ENCODE measurements at regions not wholly inside any gene's neighbourhood (a gene's known extent, or its start where the extent isn't known, plus 50 kb on each side); places are given as distances from the start of the nearest gene placed in this dataset.

DNA sequence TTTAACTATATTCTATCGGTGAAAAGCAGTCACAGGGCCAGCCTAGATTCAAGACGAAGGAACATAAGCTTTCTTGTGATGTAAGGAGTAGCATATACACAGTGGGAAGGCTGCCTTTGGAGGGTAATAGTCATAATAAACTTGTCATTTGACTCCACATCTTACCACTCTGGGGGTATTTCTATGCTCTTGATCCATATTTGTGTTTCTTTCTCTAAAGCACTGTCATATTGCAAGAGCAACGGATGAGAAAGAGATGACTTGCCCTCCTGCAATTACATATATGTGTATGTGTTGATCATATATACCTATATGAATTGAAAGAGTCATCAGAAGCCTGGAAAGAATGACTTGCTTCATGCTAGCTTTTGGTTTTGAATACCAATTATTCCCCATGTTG lies 225.4 kb upstream of the HS3ST3A1 start:
- TF ChIP-seq, protein P1, sequence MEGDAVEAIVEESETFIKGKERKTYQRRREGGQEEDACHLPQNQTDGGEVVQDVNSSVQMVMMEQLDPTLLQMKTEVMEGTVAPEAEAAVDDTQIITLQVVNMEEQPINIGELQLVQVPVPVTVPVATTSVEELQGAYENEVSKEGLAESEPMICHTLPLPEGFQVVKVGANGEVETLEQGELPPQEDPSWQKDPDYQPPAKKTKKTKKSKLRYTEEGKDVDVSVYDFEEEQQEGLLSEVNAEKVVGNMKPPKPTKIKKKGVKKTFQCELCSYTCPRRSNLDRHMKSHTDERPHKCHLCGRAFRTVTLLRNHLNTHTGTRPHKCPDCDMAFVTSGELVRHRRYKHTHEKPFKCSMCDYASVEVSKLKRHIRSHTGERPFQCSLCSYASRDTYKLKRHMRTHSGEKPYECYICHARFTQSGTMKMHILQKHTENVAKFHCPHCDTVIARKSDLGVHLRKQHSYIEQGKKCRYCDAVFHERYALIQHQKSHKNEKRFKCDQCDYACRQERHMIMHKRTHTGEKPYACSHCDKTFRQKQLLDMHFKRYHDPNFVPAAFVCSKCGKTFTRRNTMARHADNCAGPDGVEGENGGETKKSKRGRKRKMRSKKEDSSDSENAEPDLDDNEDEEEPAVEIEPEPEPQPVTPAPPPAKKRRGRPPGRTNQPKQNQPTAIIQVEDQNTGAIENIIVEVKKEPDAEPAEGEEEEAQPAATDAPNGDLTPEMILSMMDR (IDR thresholded peaks at IDR 0.05; ENCODE audit: unreplicated experiment): no peak
- Mint-ChIP-seq H3K4me3 (ENCODE audit: unreplicated experiment) (no peak overlapping the region), H3K4me1 (ENCODE audit: unreplicated experiment) (no peaks in the 10 kb centered on the region), H3K9me3 (ENCODE audit: unreplicated experiment) (no peaks in the 10 kb centered on the region), H3K27me3 (ENCODE audit: unreplicated experiment) (no peaks in the 10 kb centered on the region), H3K27ac (ENCODE audit: unreplicated experiment) (no peak overlapping the region), H3K36me3 (ENCODE audit: low read depth, unreplicated experiment) (no peaks in the 10 kb centered on the region)
- no peak for DNase-seq (ENCODE audit: low spot score)

DNA sequence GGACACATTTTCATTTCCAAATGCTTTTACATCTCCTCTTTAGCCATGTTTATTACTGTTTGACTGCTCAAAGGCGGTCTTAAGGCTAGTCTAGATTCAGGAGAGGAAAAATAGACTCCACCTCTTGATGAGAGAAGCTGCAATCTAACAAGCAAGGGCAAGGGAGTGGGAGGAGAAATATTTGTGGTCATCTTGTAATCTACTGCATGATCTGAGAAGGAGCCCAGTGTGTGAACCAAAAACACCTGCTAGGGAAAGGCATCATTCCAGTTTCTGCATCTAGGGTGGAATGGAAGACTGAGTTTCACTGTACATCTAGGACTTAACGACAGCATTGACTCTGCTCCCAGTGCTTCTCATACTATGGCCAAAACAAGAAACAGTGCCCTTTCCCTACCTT lies 232.2 kb upstream of the HS3ST3A1 start:
- no peaks in the 10 kb centered on the region for H3K27me3 Mint-ChIP-seq (ENCODE audit: unreplicated experiment)
- no peak for DNase-seq (ENCODE audit: low spot score)
- H3K36me3 Mint-ChIP-seq (ENCODE audit: low read depth, unreplicated experiment): no peaks in the 10 kb centered on the region
- H3K4me3 Mint-ChIP-seq (ENCODE audit: unreplicated experiment): no peak overlapping the region
- TF ChIP-seq, protein P1 (IDR thresholded peaks at IDR 0.05; ENCODE audit: unreplicated experiment): no peak
- no peaks in the 10 kb centered on the region for H3K9me3 Mint-ChIP-seq (ENCODE audit: unreplicated experiment)
- H3K4me1 Mint-ChIP-seq (ENCODE audit: unreplicated experiment): no peaks in the 10 kb centered on the region
- H3K27ac Mint-ChIP-seq (ENCODE audit: unreplicated experiment): no peak overlapping the region

DNA sequence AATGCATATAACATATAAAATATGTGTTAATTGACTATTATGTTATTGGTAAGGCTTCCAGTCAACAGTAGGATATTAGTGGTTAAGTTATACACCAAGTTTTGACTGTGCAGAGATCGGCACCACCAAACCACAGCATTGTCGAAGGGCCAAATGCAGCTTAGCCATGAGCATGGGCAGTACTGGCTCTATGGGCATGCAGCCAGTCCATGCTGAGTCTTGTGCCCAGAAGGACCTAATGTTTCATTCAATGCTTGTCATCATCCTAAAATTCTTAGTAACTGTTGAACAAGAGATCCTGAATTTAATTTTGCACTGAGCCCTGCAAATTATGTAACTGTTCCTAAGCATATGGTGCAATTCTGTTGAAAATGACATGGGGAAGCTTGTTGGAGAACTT lies 233.4 kb upstream of the HS3ST3A1 start:
- TF ChIP-seq, protein P1 (IDR thresholded peaks at IDR 0.05; ENCODE audit: unreplicated experiment): no peak
- Mint-ChIP-seq H3K4me1 (ENCODE audit: unreplicated experiment) (no peaks in the 10 kb centered on the region), H3K4me3 (ENCODE audit: unreplicated experiment) (no peak overlapping the region), H3K27ac (ENCODE audit: unreplicated experiment) (no peak overlapping the region), H3K27me3 (ENCODE audit: unreplicated experiment) (no peaks in the 10 kb centered on the region), H3K9me3 (ENCODE audit: unreplicated experiment) (no peaks in the 10 kb centered on the region), H3K36me3 (ENCODE audit: low read depth, unreplicated experiment) (no peaks in the 10 kb centered on the region)
- no peak for DNase-seq (ENCODE audit: low spot score)

DNA sequence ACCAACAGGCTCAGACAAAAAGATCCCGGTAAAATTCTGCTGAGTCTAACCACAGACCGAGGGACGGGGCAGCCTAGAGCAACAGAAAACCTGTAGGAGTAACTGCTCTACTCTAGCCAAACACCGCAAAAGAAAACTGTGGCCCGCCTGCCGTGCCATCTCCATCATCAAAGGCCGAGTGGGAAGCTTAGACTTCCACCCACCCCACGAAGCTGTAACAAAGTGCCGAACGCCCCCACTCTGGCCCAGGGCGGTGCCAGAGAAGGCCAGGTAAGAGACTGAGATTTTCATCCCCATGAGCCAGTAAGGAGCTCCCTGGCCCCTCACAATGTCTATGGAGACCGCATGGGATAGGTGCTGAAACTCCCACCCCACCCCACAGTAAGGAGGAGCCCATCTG lies 231.9 kb upstream of the COX10 start:
- Mint-ChIP-seq H3K4me1 (ENCODE audit: unreplicated experiment) (no peaks in the 10 kb centered on the region), H3K27ac (ENCODE audit: unreplicated experiment) (no peak overlapping the region), H3K27me3 (ENCODE audit: unreplicated experiment) (peaks cover under 1% of the 10 kb centered on the region), H3K4me3 (ENCODE audit: unreplicated experiment) (no peak overlapping the region), H3K36me3 (ENCODE audit: low read depth, unreplicated experiment) (no peaks in the 10 kb centered on the region), H3K9me3 (ENCODE audit: unreplicated experiment) (no peaks in the 10 kb centered on the region)
- TF ChIP-seq, protein P1 (IDR thresholded peaks at IDR 0.05; ENCODE audit: unreplicated experiment): no peak
- DNase-seq (ENCODE audit: low spot score): no peak

DNA sequence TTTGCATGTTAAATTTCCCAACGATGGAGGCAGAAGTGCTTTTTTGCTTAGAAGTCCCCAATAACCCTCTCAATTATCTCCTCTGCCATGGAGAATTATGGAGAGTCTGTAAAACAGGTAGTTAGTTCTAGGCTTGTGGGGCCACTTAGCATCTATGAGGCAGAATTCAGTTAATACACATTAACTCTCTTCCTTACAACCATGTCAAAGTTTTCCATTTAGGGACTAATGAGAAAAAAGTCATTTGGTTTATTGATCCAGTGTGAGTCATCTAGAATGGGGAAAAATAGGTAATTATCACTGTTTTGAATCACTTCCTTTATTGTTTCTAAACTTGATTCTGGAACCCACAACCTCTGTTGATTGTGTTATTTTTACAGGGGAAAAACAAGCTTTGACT lies 229.1 kb upstream of the COX10 start:
- H3K36me3 Mint-ChIP-seq (ENCODE audit: low read depth, unreplicated experiment): no peaks in the 10 kb centered on the region
- no peak overlapping the region for H3K27ac Mint-ChIP-seq (ENCODE audit: unreplicated experiment)
- H3K4me1 Mint-ChIP-seq (ENCODE audit: unreplicated experiment): peaks cover 15% of the 10 kb centered on the region
- peaks cover 1% of the 10 kb centered on the region for H3K27me3 Mint-ChIP-seq (ENCODE audit: unreplicated experiment)
- H3K9me3 Mint-ChIP-seq (ENCODE audit: unreplicated experiment): no peaks in the 10 kb centered on the region
- no peak overlapping the region for H3K4me3 Mint-ChIP-seq (ENCODE audit: unreplicated experiment)
- TF ChIP-seq, protein P1 (IDR thresholded peaks at IDR 0.05; ENCODE audit: unreplicated experiment): no peak
- no peak for DNase-seq (ENCODE audit: low spot score)
